SK-N-SH (cell line): ENCODE measurements at regions not wholly inside any gene's neighbourhood (a gene's known extent, or its start where the extent isn't known, plus 50 kb on each side); places are given as distances from the start of the nearest gene placed in this dataset.

Experiments
- CTCF ChIA-PET: fragments of 300-600, 350-600 bp; formaldehyde crosslinking; extraction: SDS; loops from one replicate; lab custom pipeline; 2021; lab: Yijun Ruan, JAX
- POLR2A ChIA-PET: fragments of 350-600 bp; sonication (Branson Sonifier 250); formaldehyde crosslinking; extraction: SDS; loops from one replicate; lab custom pipeline; 2020; ENCODE audit warnings: antibody characterized with exemption, inconsistent platforms; lab: Yijun Ruan, JAX
- DNase-seq: peaks from one replicate; pipeline ENCODE4 v3.0.0; 2012
- H2AFZ ChIP-seq: fragments of 200-600 bp; sonication (generic); 2 replicates; pipeline ENCODE4 v1.8.1; 2016; ENCODE audit warnings: antibody characterized with exemption, mild to moderate bottlenecking, low read depth
- H3F3A ChIP-seq: fragments of 200-600 bp; sonication (generic); replicated peaks from 2 replicates; pipeline ENCODE3; 2016; ENCODE audit warnings: antibody characterized with exemption, mild to moderate bottlenecking; ENCODE audit not compliant: insufficient read depth
- H3K27ac ChIP-seq, 2 experiments: fragments of 200-500 bp in 1 of 2; fragments of 200-600 bp in 1 of 2; sonication (Bioruptor generic) in 1 of 2; sonication (generic), shearing (Covaris generic) in 1 of 2; 2 replicates each; pipeline versions ENCODE4 v1.5.1 to v1.6.1; 2014 to 2016; ENCODE audit warnings: low read depth in 2 of 2, inconsistent platforms in 1 of 2, low read length in 1 of 2, mild to moderate bottlenecking in 1 of 2, mixed read lengths in 1 of 2
- H3K27me3 ChIP-seq: fragments of 200-600 bp; sonication (generic), shearing (Covaris generic); 2 replicates; pipeline ENCODE4 v1.6.1; 2016; ENCODE audit warnings: mixed run types; ENCODE audit not compliant: insufficient read depth
- H3K36me3 ChIP-seq, 2 experiments: fragments of 200-500 bp in 1 of 2; fragments of 200-600 bp in 1 of 2; sonication (Bioruptor generic) in 1 of 2; sonication (generic) in 1 of 2; replicated peaks in 1 of 2; 2 replicates each; pipeline versions ENCODE3 to v1.5.1; 2014 to 2016; ENCODE audit warnings: low read length in 1 of 2, mild to moderate bottlenecking in 1 of 2; ENCODE audit not compliant: insufficient read depth in 2 of 2, control insufficient read depth in 1 of 2
- H3K4me1 ChIP-seq, 2 experiments: fragments of 200-500 bp in 1 of 2; fragments of 200-600 bp in 1 of 2; sonication (Bioruptor generic) in 1 of 2; sonication (generic), shearing (Covaris generic) in 1 of 2; 2 replicates each; pipeline versions ENCODE4 v1.5.1 to v1.6.1; 2014 to 2016; ENCODE audit warnings: low read depth in 1 of 2, low read length in 1 of 2, mixed run types in 1 of 2; ENCODE audit not compliant: insufficient read depth in 2 of 2, control insufficient read depth in 1 of 2
- H3K4me2 ChIP-seq: fragments of 200-600 bp; sonication (generic), shearing (Covaris generic); 2 replicates; pipeline ENCODE4 v1.6.1; 2017; ENCODE audit warnings: mixed run types
- H3K4me3 ChIP-seq, 2 experiments: fragments of 200-500 bp in 1 of 2; fragments of 200-600 bp in 1 of 2; sonication (Bioruptor generic) in 1 of 2; sonication (generic), shearing (Covaris generic) in 1 of 2; 2 replicates each; pipeline versions ENCODE4 v1.5.1 to v1.8.1; 2014 to 2016; ENCODE audit warnings: low read depth in 2 of 2, inconsistent platforms in 1 of 2, low read length in 1 of 2, mild to moderate bottlenecking in 1 of 2, mixed read lengths in 1 of 2, moderate library complexity in 1 of 2
- H3K79me2 ChIP-seq: fragments of 200-600 bp; sonication (generic); 2 replicates; pipeline ENCODE4 v1.8.1; 2017; ENCODE audit warnings: mild to moderate bottlenecking; ENCODE audit not compliant: insufficient read depth
- H3K9ac ChIP-seq: fragments of 200-600 bp; sonication (generic); 2 replicates; pipeline ENCODE4 v1.6.1; 2017; ENCODE audit warnings: mixed run types
- H3K9me2 ChIP-seq: fragments of 200-600 bp; sonication (generic); 2 replicates; pipeline ENCODE4 v1.6.1; 2017; ENCODE audit warnings: mixed run types
- H3K9me3 ChIP-seq: fragments of 200-600 bp; sonication (generic); 2 replicates; pipeline ENCODE4 v1.6.1; 2017; ENCODE audit warnings: mixed run types, mild to moderate bottlenecking, moderate library complexity
- H4K20me1 ChIP-seq: fragments of 200-600 bp; sonication (generic); 2 replicates; pipeline ENCODE4 v1.6.1; 2017; ENCODE audit warnings: mild to moderate bottlenecking, mixed run types; ENCODE audit not compliant: insufficient read depth
- CHD2 ChIP-seq: fragments of 150-350 bp; IDR thresholded peaks from 2 replicates; pipeline ENCODE4 v1.6.1; 2018; ENCODE audit warnings: low read length; ENCODE audit not compliant: partially characterized antibody
- ELF1 ChIP-seq: IDR thresholded peaks from 2 replicates; pipeline ENCODE4 v1.4.0; 2012
- GABPA ChIP-seq: IDR thresholded peaks from 2 replicates; pipeline ENCODE4 v1.4.0; 2012; ENCODE audit warnings: low read depth, mild to moderate bottlenecking
- GATA2 ChIP-seq: sonication (generic); formaldehyde crosslinking; IDR thresholded peaks from 2 replicates; pipeline ENCODE4 v1.5.0; 2020; ENCODE audit warnings: mild to moderate bottlenecking, missing genetic modification reagents
- JUND ChIP-seq: IDR thresholded peaks from 2 replicates; pipeline ENCODE4 v1.4.0; 2012
- MXI1 ChIP-seq: IDR thresholded peaks from 2 replicates; pipeline ENCODE4 v1.6.1; 2012; ENCODE audit warnings: mild to moderate bottlenecking, low read depth, low read length, improper control_type of control experiment
- POLR2AphosphoS5 ChIP-seq: IDR thresholded peaks from 2 replicates; pipeline ENCODE4 v1.6.1; 2012; ENCODE audit warnings: low read depth, low read length
- RAD21 ChIP-seq: IDR thresholded peaks from 2 replicates; pipeline ENCODE4 v1.6.1; 2012; ENCODE audit warnings: mild to moderate bottlenecking, low read length
- RFX5 ChIP-seq: IDR thresholded peaks from 2 replicates; pipeline ENCODE4 v1.6.1; 2012; ENCODE audit warnings: mild to moderate bottlenecking, improper control_type of control experiment, low read length
- RXRA ChIP-seq: IDR thresholded peaks from 2 replicates; pipeline ENCODE4 v1.4.0; 2012; ENCODE audit warnings: low read depth, mild to moderate bottlenecking, borderline replicate concordance
- SMC3 ChIP-seq: IDR thresholded peaks from 2 replicates; pipeline ENCODE4 v1.6.1; 2012; ENCODE audit warnings: low read depth, low read length, improper control_type of control experiment
- TAF1 ChIP-seq: IDR thresholded peaks from 2 replicates; pipeline ENCODE4 v1.6.1; 2012; ENCODE audit warnings: low read depth, mild to moderate bottlenecking, low read length, moderate library complexity, borderline replicate concordance
- TEAD4 ChIP-seq: IDR thresholded peaks from 2 replicates; pipeline ENCODE4 v1.4.0; 2012; ENCODE audit warnings: mild to moderate bottlenecking, borderline replicate concordance; ENCODE audit not compliant: insufficient read depth
- USF1 ChIP-seq: IDR thresholded peaks from 2 replicates; pipeline ENCODE4 v1.4.0; 2012; ENCODE audit warnings: low read depth, borderline replicate concordance
- YY1 ChIP-seq: IDR thresholded peaks from 2 replicates; pipeline ENCODE4 v1.4.0; 2012; ENCODE audit warnings: low read depth, mild to moderate bottlenecking
- ZBTB33 ChIP-seq: IDR thresholded peaks from 2 replicates; pipeline ENCODE4 v1.4.0; 2012; ENCODE audit warnings: low read depth, borderline replicate concordance
- WGBS: methylation state at CpG from one replicate; pipeline ENCODE4 v1.1.6; 2017; ENCODE audit warnings: low lambda C conversion rate; 5-methylcytosine and 5-hydroxymethylcytosine counted together
- TF ChIP-seq, protein P1 (sequence below): IDR thresholded peaks from 2 replicates; pipeline ENCODE4 v1.4.0; 2012; ENCODE audit warnings: low read depth
- TF ChIP-seq, protein P2 (sequence below): fragments of 200-600 bp; sonication (generic); IDR thresholded peaks from 2 replicates; pipeline ENCODE4 v1.6.1; 2017; ENCODE audit warnings: antibody characterized with exemption, mild to moderate bottlenecking, moderate library complexity
- TF ChIP-seq, protein P3 (sequence below): fragments of 150-350 bp; IDR thresholded peaks from 2 replicates; pipeline ENCODE4 v1.6.1; 2017; ENCODE audit warnings: antibody characterized with exemption, low read length, low read depth, borderline replicate concordance

GRCh38 chr12:30014991-30015390, 231.2 kb upstream of the TMTC1 start:
- Histone ChIP-seq H3K4me1 (peaks cover 0 to 8% of the 10 kb centered on the region in 2 experiments; a peak in 2 of 4 replicates), H3K27me3 (no peaks in the 10 kb centered on the region), H3K36me3 (no peaks in the 10 kb centered on the region), H3K4me2 (no peak overlapping the region), H3K9ac (no peak overlapping the region), H3K27ac (no peak overlapping the region), H3K9me2 (no peaks in the 10 kb centered on the region), H3F3A (peaks cover 3% of the 10 kb centered on the region), H3K79me2 (no peaks in the 10 kb centered on the region), H4K20me1 (no peaks in the 10 kb centered on the region), H2AFZ (no peak overlapping the region), H3K9me3 (no peaks in the 10 kb centered on the region), H3K4me3 (no peak overlapping the region)
- CTCF ChIA-PET: no interaction called here
- POLR2A ChIA-PET: no interaction called here
- TF ChIP-seq YY1: no peak
- TF ChIP-seq ZBTB33: no peak
- DNase-seq: no peak
- WGBS: 61% methylated on average over 1 of the region's 1 CpG

GRCh38 chr12:30012816-30013450, 229.2 kb upstream of the TMTC1 start:
- Histone ChIP-seq H3K79me2 (no peaks in the 10 kb centered on the region), H2AFZ (no peak overlapping the region), H3K4me3 (no peak overlapping the region), H3K4me1 (no peaks in the 10 kb centered on the region; a peak in 1 of 4 replicates), H3K9ac (no peak overlapping the region), H3K27ac (no peak overlapping the region), H3F3A (peaks cover 3% of the 10 kb centered on the region), H4K20me1 (no peaks in the 10 kb centered on the region), H3K27me3 (no peaks in the 10 kb centered on the region), H3K9me2 (no peaks in the 10 kb centered on the region), H3K9me3 (no peaks in the 10 kb centered on the region), H3K36me3 (no peaks in the 10 kb centered on the region), H3K4me2 (no peak overlapping the region)
- DNase-seq: no peak
- POLR2A ChIA-PET: no interaction called here
- no peak for TF ChIP-seq MXI1
- TF ChIP-seq ELF1: no peak
- no peak for TF ChIP-seq GATA2 (CRISPR knock-in tag)
- no peak for TF ChIP-seq TAF1
- TF ChIP-seq RFX5: no peak
- TF ChIP-seq, protein P1, sequence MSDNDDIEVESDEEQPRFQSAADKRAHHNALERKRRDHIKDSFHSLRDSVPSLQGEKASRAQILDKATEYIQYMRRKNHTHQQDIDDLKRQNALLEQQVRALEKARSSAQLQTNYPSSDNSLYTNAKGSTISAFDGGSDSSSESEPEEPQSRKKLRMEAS: no peak
- TF ChIP-seq TEAD4: no peak
- TF ChIP-seq, protein P2, sequence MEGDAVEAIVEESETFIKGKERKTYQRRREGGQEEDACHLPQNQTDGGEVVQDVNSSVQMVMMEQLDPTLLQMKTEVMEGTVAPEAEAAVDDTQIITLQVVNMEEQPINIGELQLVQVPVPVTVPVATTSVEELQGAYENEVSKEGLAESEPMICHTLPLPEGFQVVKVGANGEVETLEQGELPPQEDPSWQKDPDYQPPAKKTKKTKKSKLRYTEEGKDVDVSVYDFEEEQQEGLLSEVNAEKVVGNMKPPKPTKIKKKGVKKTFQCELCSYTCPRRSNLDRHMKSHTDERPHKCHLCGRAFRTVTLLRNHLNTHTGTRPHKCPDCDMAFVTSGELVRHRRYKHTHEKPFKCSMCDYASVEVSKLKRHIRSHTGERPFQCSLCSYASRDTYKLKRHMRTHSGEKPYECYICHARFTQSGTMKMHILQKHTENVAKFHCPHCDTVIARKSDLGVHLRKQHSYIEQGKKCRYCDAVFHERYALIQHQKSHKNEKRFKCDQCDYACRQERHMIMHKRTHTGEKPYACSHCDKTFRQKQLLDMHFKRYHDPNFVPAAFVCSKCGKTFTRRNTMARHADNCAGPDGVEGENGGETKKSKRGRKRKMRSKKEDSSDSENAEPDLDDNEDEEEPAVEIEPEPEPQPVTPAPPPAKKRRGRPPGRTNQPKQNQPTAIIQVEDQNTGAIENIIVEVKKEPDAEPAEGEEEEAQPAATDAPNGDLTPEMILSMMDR: no peak
- TF ChIP-seq RXRA: no peak
- no peak for TF ChIP-seq GABPA
- no peak for TF ChIP-seq RAD21
- no peak for TF ChIP-seq JUND
- TF ChIP-seq, protein P3, sequence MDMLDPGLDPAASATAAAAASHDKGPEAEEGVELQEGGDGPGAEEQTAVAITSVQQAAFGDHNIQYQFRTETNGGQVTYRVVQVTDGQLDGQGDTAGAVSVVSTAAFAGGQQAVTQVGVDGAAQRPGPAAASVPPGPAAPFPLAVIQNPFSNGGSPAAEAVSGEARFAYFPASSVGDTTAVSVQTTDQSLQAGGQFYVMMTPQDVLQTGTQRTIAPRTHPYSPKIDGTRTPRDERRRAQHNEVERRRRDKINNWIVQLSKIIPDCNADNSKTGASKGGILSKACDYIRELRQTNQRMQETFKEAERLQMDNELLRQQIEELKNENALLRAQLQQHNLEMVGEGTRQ: no peak
- no peak for TF ChIP-seq SMC3
- TF ChIP-seq CHD2: no peak
- no peak for TF ChIP-seq POLR2AphosphoS5
- TF ChIP-seq USF1: no peak
- CTCF ChIA-PET: no interaction called here
- 81% methylated on average over 6 of the region's 6 CpGs for WGBS
